GM12872 (cell line): ENCODE measurements at regions not wholly inside any gene's neighbourhood (a gene's known extent, or its start where the extent isn't known, plus 50 kb on each side); places are given as distances from the start of the nearest gene placed in this dataset.

Experiments
- TF ChIP-seq, protein P1 (sequence below): IDR thresholded peaks from 3 replicates; pipeline ENCODE4 v1.5.1; 2011; ENCODE audit warnings: low read depth, mild to moderate bottlenecking, low read length, moderate library complexity; ENCODE audit not compliant: insufficient read depth

DNA sequence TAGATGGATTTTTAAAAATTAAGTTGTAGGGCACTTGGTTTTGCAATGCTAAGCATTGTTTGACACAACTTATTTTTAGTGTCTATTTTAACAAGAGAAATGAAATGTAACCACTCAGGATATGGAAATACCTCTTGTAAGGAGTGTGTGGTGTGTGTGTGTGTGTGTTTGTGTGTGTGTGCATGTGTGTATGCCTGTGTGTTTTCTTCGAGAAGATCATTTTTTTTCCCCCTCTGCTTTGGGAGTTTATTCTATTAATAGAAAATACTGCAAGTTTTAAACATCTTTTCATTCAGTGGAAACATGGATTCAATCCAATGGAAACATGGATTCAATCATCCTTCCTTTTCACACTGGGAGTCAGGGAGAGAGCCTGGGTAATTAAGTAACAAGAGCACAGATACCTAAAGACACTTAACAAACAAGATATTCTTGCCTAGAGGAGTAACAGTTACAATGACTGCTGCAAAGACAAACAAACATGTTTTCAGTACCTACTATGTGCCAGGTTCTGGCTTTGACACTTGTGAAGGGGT lies 567.2 kb upstream of the TBL1XR1 start:
- TF ChIP-seq, protein P1, sequence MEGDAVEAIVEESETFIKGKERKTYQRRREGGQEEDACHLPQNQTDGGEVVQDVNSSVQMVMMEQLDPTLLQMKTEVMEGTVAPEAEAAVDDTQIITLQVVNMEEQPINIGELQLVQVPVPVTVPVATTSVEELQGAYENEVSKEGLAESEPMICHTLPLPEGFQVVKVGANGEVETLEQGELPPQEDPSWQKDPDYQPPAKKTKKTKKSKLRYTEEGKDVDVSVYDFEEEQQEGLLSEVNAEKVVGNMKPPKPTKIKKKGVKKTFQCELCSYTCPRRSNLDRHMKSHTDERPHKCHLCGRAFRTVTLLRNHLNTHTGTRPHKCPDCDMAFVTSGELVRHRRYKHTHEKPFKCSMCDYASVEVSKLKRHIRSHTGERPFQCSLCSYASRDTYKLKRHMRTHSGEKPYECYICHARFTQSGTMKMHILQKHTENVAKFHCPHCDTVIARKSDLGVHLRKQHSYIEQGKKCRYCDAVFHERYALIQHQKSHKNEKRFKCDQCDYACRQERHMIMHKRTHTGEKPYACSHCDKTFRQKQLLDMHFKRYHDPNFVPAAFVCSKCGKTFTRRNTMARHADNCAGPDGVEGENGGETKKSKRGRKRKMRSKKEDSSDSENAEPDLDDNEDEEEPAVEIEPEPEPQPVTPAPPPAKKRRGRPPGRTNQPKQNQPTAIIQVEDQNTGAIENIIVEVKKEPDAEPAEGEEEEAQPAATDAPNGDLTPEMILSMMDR, result no peak

DNA sequence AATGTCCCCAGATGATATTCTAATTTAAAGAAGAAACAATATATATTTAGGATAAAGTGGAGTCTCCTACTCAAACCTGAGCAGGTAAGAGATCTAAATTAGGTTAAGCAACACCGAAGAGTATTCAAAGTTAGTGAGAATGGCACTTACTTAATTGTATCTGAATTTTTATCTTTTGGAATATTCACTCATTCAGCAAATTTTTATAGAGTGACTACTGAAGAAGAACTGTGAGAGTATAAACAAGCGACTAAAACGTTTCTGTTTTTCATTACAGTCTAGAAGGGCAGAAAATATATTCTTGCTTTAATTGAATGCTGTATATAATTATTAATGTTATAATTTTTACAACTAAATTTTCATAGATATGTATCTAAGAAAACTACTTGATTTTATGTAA lies 567.7 kb upstream of the TBL1XR1 start:
- TF ChIP-seq, protein P1, result no peak

- TF ChIP-seq, protein P1, result no peak
Observed at GRCh38 chr3:177770383-177771230, 573.3 kb upstream of the TBL1XR1 start.

DNA sequence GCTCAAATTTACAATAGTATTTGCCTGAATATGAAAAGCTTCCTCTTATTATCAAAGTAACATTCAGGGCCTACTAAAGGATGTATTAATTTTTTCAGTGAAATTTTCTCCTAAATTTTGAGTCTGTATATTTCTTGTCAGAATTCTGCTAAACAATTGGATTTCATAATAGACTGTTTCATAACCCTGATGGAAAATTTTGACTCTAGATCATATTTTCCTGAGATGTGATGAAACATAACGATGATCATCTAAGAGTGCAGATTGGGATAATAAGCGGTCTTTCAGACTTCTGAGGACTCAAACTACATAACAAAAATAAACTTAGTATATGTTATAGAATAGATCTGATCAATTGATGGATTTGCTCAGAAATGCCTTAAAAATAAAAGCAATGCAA lies 574.5 kb upstream of the TBL1XR1 start:
- TF ChIP-seq, protein P1, result no peak

- TF ChIP-seq, protein P1, result no peak
Observed at GRCh38 chr3:177772908-177773557, 575.8 kb upstream of the TBL1XR1 start.

GRCh38 chr3:177773717-177774116 lies 576.4 kb upstream of the TBL1XR1 start:
- TF ChIP-seq, protein P1, result no peak

GRCh38 chr3:177776661-177777101 lies 579.4 kb upstream of the TBL1XR1 start:
- TF ChIP-seq, protein P1, result no peak
